Astrocyte (in vitro differentiated cells and primary cell): ENCODE measurements at regions not wholly inside any gene's neighbourhood (a gene's known extent, or its start where the extent isn't known, plus 50 kb on each side); places are given as distances from the start of the nearest gene placed in this dataset.
"Not testable (repeated sequence)": the region's sequence is repeated elsewhere in the genome, so short reads cannot be mapped to it uniquely, and the experiment has no call there.

Experiments
- EZH2 ChIP-seq: IDR thresholded peaks from 2 replicates; pipeline ENCODE4 v1.6.1; 2012; ENCODE audit warnings: mild to moderate bottlenecking, low read length, inconsistent platforms; ENCODE audit not compliant: insufficient read depth
- TF ChIP-seq, protein P1 (sequence below): IDR thresholded peaks from 2 replicates; pipeline ENCODE4 v1.5.1; 2011; ENCODE audit warnings: low read depth, mild to moderate bottlenecking, inconsistent platforms, low read length, moderate library complexity; ENCODE audit not compliant: insufficient read depth

DNA sequence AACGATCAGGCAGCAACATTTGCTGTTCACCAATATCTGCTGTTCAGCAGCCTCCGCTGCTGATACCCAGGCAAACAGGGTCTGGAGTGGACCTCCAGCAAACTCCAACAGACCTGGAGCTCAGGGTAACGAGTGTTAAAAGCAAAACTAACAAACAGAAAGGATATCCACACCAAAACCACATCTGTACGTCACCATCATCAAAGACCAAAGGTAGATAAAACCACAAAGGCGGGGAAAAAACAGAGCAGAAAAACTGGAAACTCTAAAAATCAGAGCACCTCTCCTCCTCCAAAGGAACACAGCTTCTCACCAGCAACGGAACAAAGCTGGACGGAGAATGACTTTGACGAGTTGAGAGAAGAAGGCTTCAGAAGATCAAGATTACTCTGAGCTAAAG lies 192.8 kb upstream of the MGAT5 start:
- TF ChIP-seq, protein P1, sequence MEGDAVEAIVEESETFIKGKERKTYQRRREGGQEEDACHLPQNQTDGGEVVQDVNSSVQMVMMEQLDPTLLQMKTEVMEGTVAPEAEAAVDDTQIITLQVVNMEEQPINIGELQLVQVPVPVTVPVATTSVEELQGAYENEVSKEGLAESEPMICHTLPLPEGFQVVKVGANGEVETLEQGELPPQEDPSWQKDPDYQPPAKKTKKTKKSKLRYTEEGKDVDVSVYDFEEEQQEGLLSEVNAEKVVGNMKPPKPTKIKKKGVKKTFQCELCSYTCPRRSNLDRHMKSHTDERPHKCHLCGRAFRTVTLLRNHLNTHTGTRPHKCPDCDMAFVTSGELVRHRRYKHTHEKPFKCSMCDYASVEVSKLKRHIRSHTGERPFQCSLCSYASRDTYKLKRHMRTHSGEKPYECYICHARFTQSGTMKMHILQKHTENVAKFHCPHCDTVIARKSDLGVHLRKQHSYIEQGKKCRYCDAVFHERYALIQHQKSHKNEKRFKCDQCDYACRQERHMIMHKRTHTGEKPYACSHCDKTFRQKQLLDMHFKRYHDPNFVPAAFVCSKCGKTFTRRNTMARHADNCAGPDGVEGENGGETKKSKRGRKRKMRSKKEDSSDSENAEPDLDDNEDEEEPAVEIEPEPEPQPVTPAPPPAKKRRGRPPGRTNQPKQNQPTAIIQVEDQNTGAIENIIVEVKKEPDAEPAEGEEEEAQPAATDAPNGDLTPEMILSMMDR: not testable (repeated sequence)
- TF ChIP-seq EZH2: not testable (repeated sequence)
